ENCODE measurements at regions not wholly inside any gene's neighbourhood (a gene's known extent, or its start where the extent isn't known, plus 50 kb on each side); places are given as distances from the start of the nearest gene placed in this dataset.

- no peak overlapping the region for H3K4me3 ChIP-seq (ENCODE audit: low read length)
- no peak for DNase-seq (ENCODE audit: low read depth)
- no peak for TF ChIP-seq CTCF (conservative IDR thresholded peaks at IDR 0.05; ENCODE audit: low read length)
Measured at GRCh38 chr3:165339753-165340152, 143.6 kb upstream of the SLITRK3 start.

- no peak for DNase-seq (ENCODE audit: low read depth)
- H3K4me3 ChIP-seq (ENCODE audit: low read length), result no peak overlapping the region
- no peak for TF ChIP-seq CTCF (conservative IDR thresholded peaks at IDR 0.05; ENCODE audit: low read length)
Measured at GRCh38 chr3:165336786-165337185, 140.6 kb upstream of the SLITRK3 start.

Measured in AG10803 (cell line).